ENCODE measurements at regions not wholly inside any gene's neighbourhood (a gene's known extent, or its start where the extent isn't known, plus 50 kb on each side); places are given as distances from the start of the nearest gene placed in this dataset.

- TF ChIP-seq DPF2 (IDR thresholded peaks at IDR 0.05) = no peak
- TF ChIP-seq CREM (IDR thresholded peaks at IDR 0.05; ENCODE audit: low read depth) = no peak
- TF ChIP-seq EZH2 (IDR thresholded peaks at IDR 0.05; ENCODE audit: borderline replicate concordance, control insufficient read depth, low read depth, low read length) = no peak
- no peak for TF ChIP-seq MAX (IDR thresholded peaks at IDR 0.05; ENCODE audit: low read depth, low read length)
- TF ChIP-seq REST (IDR thresholded peaks at IDR 0.05; ENCODE audit: low read depth, low read length) = no peak
- TF ChIP-seq MTA3 (IDR thresholded peaks at IDR 0.05; ENCODE audit: borderline replicate concordance, low read length) = no peak
- no peak for TF ChIP-seq ESRRA (IDR thresholded peaks at IDR 0.05; ENCODE audit: low read length)
- TF ChIP-seq KAT2A (conservative IDR thresholded peaks at IDR 0.05; ENCODE audit: control insufficient read depth, low read depth, low read length) = no peak
- no peak for TF ChIP-seq POLR2A (IDR thresholded peaks at IDR 0.05; ENCODE audit: low read depth, low read length)
- no peak for TF ChIP-seq KDM1A (IDR thresholded peaks at IDR 0.05; ENCODE audit: borderline replicate concordance)
- no peak for TF ChIP-seq CTCF (IDR thresholded peaks at IDR 0.05 in 2 of 3, conservative IDR thresholded peaks at IDR 0.05 in 1 of 3; ENCODE audit: control insufficient read depth in 2 of 3, extremely low read depth in 1 of 3, insufficient read depth in 1 of 3, low read depth in 3 of 3, low read length in 3 of 3)
- TF ChIP-seq TCF7 (IDR thresholded peaks at IDR 0.05; ENCODE audit: borderline replicate concordance) = no peak
- no peak for TF ChIP-seq ZBTB11 (CRISPR knock-in tag; IDR thresholded peaks at IDR 0.05)
- no peak for TF ChIP-seq CEBPZ (IDR thresholded peaks at IDR 0.05; ENCODE audit: low read depth, low read length)
These were observed 2744.8 kb upstream of the PCDH20 start for GRCh38 chr13:64160479-64160878.
